ENCODE measurements at regions not wholly inside any gene's neighbourhood (a gene's known extent, or its start where the extent isn't known, plus 50 kb on each side); places are given as distances from the start of the nearest gene placed in this dataset.
"Not testable (repeated sequence)": the region's sequence is repeated elsewhere in the genome, so short reads cannot be mapped to it uniquely, and the experiment has no call there.

DNA sequence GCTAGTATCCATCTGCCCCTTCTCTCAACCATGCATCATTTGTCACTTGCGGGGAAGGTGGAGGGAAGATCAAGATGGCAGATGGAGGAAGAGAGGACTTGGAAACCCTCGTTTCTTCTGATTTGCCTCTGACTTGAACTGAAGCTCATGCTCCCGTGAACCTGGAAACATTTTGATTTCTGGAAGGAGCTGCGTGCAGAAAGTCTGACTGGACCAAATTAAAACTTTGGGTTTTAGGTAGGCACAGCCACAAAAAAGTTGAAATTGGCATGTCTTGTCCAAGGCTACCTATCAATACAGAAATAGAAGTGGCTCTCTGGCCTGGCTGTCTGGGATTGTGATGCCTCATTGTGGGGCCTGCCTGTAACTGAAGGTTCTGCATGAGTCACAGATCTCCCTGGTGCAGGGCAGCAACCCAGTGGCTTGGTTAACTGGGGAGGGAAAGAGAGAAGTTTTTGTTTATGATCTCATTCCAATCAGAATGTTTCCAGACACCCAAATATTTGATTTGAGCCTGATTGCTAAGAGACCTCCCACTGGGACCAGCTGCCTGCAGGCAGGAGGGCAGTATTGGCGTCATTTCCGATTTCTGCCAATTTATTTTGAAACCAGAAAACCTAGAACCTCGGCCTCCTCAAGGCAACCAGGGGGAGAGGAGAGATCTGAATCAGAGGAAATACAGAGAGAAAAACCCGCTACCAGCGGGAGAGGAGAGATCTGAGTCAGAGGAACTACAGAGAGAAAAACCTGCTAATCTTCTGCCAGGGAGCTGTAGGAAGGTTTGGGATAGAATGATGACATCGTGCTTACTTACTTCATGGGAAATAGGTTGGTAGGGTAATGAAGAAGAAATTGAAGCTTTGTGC is 363.6 kb downstream of the ANKRD30A start:
- Histone ChIP-seq H3K27ac (ENCODE audit: low read length) (no peak overlapping the region), H3F3A (ENCODE audit: insufficient read depth, low read length) (no peaks in the 10 kb centered on the region), H3K4me2 (ENCODE audit: low read depth, low read length) (no peak overlapping the region), H4K20me1 (ENCODE audit: insufficient read depth, low read length) (no peaks in the 10 kb centered on the region), H2AFZ (ENCODE audit: low read length) (no peak overlapping the region), H3K9me2 (replicated peaks; ENCODE audit: insufficient read depth, low read length) (no peaks in the 10 kb centered on the region), H3K4me1 (ENCODE audit: low read length) (no peaks in the 10 kb centered on the region), H3K4me3 (ENCODE audit: low read length) (no peak overlapping the region), H3K9me3 (replicated peaks; ENCODE audit: insufficient read depth, low read length) (no peaks in the 10 kb centered on the region), H3K36me3 (replicated peaks; ENCODE audit: insufficient read depth, low read length) (no peaks in the 10 kb centered on the region), H3K79me2 (ENCODE audit: low read length) (no peaks in the 10 kb centered on the region), H3K9ac (ENCODE audit: low read length) (no peak overlapping the region), H3K27me3 (replicated peaks; ENCODE audit: insufficient read depth, low read length) (no peaks in the 10 kb centered on the region)
- TF ChIP-seq EZH2phosphoT487 (IDR thresholded peaks at IDR 0.05; ENCODE audit: low read length), result no peak
- TF ChIP-seq, protein P1, sequence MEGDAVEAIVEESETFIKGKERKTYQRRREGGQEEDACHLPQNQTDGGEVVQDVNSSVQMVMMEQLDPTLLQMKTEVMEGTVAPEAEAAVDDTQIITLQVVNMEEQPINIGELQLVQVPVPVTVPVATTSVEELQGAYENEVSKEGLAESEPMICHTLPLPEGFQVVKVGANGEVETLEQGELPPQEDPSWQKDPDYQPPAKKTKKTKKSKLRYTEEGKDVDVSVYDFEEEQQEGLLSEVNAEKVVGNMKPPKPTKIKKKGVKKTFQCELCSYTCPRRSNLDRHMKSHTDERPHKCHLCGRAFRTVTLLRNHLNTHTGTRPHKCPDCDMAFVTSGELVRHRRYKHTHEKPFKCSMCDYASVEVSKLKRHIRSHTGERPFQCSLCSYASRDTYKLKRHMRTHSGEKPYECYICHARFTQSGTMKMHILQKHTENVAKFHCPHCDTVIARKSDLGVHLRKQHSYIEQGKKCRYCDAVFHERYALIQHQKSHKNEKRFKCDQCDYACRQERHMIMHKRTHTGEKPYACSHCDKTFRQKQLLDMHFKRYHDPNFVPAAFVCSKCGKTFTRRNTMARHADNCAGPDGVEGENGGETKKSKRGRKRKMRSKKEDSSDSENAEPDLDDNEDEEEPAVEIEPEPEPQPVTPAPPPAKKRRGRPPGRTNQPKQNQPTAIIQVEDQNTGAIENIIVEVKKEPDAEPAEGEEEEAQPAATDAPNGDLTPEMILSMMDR (IDR thresholded peaks at IDR 0.05; ENCODE audit: low read length), result no peak
- no peak for TF ChIP-seq EZH2 (optimal IDR thresholded peaks at IDR 0.05; ENCODE audit: low read depth, low read length)
- DNase-seq, result no peak

DNA sequence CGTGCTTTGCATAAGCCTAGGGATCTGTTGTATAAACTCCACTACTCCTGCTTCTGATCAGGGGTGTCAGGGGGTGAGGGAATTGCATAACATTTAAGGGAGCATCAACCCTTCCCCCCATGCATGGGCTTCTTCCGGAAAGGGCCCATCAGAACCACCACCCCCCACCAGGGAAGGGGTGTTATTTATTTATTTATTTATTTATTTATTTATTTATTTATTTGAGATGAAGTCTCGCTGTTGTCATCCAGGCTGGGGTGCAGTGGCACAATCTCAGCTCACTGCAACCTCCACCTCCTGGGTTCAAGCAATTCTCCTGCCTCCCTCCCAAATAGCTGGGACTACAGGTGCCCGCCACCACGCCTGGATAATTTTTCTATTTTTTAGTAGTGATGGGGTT is 355.2 kb downstream of the ANKRD30A start:
- H3K27ac ChIP-seq (ENCODE audit: low read length); H2AFZ ChIP-seq (ENCODE audit: low read length); H3K36me3 ChIP-seq (replicated peaks; ENCODE audit: insufficient read depth, low read length); DNase-seq; H3K4me3 ChIP-seq (ENCODE audit: low read length); H3K4me1 ChIP-seq (ENCODE audit: low read length); H3F3A ChIP-seq (ENCODE audit: insufficient read depth, low read length); H3K9me3 ChIP-seq (replicated peaks; ENCODE audit: insufficient read depth, low read length); H3K79me2 ChIP-seq (ENCODE audit: low read length); H4K20me1 ChIP-seq (ENCODE audit: insufficient read depth, low read length); H3K9me2 ChIP-seq (replicated peaks; ENCODE audit: insufficient read depth, low read length); H3K27me3 ChIP-seq (replicated peaks; ENCODE audit: insufficient read depth, low read length); H3K9ac ChIP-seq (ENCODE audit: low read length); H3K4me2 ChIP-seq (ENCODE audit: low read depth, low read length): not testable (repeated sequence)

DNA sequence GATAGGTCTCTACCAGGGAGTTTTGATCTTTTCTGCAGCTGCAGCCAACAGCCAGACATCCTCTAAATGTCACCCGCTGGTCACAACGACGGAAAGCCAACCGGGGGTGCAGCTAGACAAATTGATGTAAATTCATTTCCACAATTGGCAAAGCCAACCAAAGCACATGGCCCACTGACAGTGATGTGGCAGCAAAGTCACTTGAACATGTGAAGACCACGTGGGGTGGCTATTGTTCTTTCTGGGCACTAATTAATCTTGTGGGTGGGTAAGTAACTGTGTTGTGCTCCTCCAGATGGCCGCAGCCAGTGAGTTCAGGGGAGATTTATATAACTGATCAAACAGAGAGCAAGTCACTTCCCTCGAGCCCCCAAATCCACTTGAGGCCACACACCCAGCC is 354.1 kb downstream of the ANKRD30A start:
- Histone ChIP-seq H3K9ac (ENCODE audit: low read length) (no peak overlapping the region), H3K27me3 (replicated peaks; ENCODE audit: insufficient read depth, low read length) (no peaks in the 10 kb centered on the region), H3K79me2 (ENCODE audit: low read length) (no peaks in the 10 kb centered on the region), H3K4me2 (ENCODE audit: low read depth, low read length) (no peak overlapping the region), H3K36me3 (replicated peaks; ENCODE audit: insufficient read depth, low read length) (no peaks in the 10 kb centered on the region), H3K4me3 (ENCODE audit: low read length) (no peak overlapping the region), H3K9me2 (replicated peaks; ENCODE audit: insufficient read depth, low read length) (no peaks in the 10 kb centered on the region), H3K4me1 (ENCODE audit: low read length) (no peaks in the 10 kb centered on the region), H3K27ac (ENCODE audit: low read length) (no peak overlapping the region), H3F3A (ENCODE audit: insufficient read depth, low read length) (no peaks in the 10 kb centered on the region), H2AFZ (ENCODE audit: low read length) (no peak overlapping the region), H4K20me1 (ENCODE audit: insufficient read depth, low read length) (no peaks in the 10 kb centered on the region), H3K9me3 (replicated peaks; ENCODE audit: insufficient read depth, low read length) (no peaks in the 10 kb centered on the region)
- no peak for DNase-seq
- no peak for TF ChIP-seq EZH2phosphoT487 (IDR thresholded peaks at IDR 0.05; ENCODE audit: low read length)
- no peak for TF ChIP-seq EZH2 (optimal IDR thresholded peaks at IDR 0.05; ENCODE audit: low read depth, low read length)
- TF ChIP-seq, protein P1 (IDR thresholded peaks at IDR 0.05; ENCODE audit: low read length), result no peak

DNA sequence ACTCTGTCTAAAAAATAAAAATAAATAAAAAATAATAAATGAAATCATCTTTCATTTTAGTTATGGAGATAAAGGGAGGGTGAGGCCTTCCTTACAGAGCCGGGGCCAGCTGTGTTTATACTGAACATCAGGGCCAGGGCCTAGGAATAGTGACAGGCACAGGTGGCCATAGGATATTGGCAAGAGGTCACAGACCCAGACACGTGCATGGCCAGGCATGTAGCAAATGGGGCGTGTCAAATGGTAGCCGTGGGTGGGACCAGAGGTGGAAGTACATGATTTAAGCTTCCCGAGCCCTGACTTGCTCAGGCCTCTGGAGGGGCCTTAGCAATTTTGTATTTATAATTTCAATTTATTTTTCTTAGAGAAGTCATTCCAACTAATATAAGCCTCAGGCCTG is 353.0 kb downstream of the ANKRD30A start:
- Histone ChIP-seq H3K9ac (ENCODE audit: low read length) (no peak overlapping the region), H3K4me1 (ENCODE audit: low read length) (no peaks in the 10 kb centered on the region), H3K27ac (ENCODE audit: low read length) (no peak overlapping the region), H4K20me1 (ENCODE audit: insufficient read depth, low read length) (no peaks in the 10 kb centered on the region), H3K4me2 (ENCODE audit: low read depth, low read length) (no peak overlapping the region), H3K4me3 (ENCODE audit: low read length) (no peak overlapping the region), H3K9me2 (replicated peaks; ENCODE audit: insufficient read depth, low read length) (no peaks in the 10 kb centered on the region), H3K9me3 (replicated peaks; ENCODE audit: insufficient read depth, low read length) (no peaks in the 10 kb centered on the region), H2AFZ (ENCODE audit: low read length) (no peak overlapping the region), H3F3A (ENCODE audit: insufficient read depth, low read length) (no peaks in the 10 kb centered on the region), H3K79me2 (ENCODE audit: low read length) (no peaks in the 10 kb centered on the region), H3K36me3 (replicated peaks; ENCODE audit: insufficient read depth, low read length) (no peaks in the 10 kb centered on the region), H3K27me3 (replicated peaks; ENCODE audit: insufficient read depth, low read length) (no peaks in the 10 kb centered on the region)
- DNase-seq, result no peak
- no peak for TF ChIP-seq EZH2phosphoT487 (IDR thresholded peaks at IDR 0.05; ENCODE audit: low read length)

Data from MM.1S (cell line).